Activated CD4-positive, CD25-positive, alpha-beta regulatory T cell treated with anti-CD3 and anti-CD28 coated beads, Interleukin-2, amount 50 U/mL, for 16 hours (primary cell): ENCODE measurements at regions not wholly inside any gene's neighbourhood (a gene's known extent, or its start where the extent isn't known, plus 50 kb on each side); places are given as distances from the start of the nearest gene placed in this dataset.
"Not testable (repeated sequence)": the region's sequence is repeated elsewhere in the genome, so short reads cannot be mapped to it uniquely, and the experiment has no call there.

Experiments used
- DNase-seq: peaks from one replicate; pipeline ENCODE4 v3.0.0-alpha.2; 2020; ENCODE audit warnings: low read depth, low spot score

DNA sequence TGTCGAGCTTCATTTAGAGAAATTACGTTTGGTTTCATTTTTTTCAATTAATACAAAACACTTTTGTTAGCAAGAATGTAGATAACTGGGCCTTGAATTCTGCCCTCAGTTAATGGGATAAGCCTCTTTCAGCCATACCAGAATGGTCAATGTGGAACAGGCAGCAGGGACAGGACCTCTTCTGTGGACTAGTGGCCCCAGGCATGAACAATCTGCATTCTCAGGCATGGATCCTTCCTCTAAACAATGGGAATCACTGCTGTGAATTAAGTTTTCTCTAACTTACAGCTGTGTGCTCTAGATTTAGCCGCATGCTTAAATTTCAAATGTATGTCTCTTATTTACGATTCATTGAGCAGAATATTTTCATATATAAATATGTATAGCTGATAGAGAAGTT is 237.7 kb upstream of the PRKCQ start:
- no peak for DNase-seq

DNA sequence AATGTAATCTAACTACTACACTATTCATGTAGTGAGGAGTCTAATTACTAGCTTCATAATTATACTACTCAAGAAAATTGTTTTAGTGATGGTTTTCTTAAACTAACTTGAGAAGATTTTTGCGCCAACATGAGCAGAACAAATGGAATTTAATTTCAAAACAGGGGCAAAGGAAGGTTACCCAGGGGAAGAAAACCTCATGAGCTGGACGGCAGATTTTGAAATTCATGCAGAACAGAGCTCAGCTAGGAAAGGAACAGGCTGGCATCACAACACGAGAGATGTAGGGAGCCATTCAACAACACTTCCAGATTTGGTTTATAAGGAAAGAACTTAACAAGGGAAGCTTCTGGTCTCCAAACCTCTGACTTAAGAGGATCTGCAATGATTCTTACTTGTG is 235.3 kb upstream of the PRKCQ start:
- no peak for DNase-seq

DNA sequence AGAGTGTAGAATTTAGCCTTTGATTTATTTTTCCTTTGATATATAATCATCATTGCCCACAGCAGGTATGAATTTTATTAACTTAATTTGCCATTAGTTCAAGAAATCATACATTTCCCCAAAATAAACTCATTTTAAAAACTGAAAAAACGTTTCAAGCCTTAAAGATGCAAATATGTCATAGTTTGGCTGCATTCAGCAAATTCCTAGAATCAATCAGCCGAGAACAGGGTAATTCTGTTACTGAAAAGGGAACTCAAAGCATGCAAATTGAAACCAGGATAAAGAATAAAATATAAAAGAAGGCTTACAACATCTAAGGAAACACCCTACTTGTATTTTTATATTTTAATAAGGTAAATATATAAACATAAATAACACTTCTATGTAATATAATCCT is 233.8 kb upstream of the PRKCQ start:
- no peak for DNase-seq

DNA sequence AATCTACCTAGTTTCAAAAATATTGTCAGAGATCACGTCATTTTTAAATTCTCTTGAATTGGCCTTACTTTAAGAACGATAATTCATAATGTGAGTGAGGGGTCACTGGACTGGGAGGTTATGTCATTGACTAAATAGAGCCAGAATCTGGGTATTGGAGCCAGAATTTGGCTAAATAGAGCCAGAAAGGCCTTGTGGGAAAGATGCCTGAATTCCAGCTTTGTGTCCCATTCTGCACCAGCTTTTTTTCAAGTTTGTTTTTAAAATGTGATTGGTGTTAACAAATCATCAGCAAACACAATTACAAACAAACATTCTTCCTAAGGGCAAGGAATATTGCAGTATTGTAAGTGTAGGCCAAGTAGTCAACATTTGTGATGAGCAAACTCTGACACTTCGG is 233.2 kb upstream of the PRKCQ start:
- no peak for DNase-seq

DNA sequence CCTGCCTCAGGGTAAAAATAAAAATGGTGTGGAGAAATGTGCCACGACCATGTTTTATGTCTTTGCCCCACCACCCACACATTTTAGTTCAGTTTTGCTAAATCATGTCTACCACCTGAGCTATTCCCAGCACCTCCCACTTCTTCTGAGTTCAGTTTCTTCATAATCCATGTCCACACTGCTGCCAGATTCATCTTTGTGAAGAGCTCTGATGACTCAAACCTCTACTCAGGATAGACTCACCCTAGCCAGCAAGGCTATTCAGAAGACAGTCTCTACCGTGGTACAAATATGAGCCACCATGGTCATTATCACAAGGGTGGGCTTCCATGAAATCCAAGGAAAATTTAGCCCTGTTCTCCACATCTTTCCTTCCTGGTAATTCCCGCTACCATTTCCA is 231.1 kb upstream of the PRKCQ start:
- no peak for DNase-seq

DNA sequence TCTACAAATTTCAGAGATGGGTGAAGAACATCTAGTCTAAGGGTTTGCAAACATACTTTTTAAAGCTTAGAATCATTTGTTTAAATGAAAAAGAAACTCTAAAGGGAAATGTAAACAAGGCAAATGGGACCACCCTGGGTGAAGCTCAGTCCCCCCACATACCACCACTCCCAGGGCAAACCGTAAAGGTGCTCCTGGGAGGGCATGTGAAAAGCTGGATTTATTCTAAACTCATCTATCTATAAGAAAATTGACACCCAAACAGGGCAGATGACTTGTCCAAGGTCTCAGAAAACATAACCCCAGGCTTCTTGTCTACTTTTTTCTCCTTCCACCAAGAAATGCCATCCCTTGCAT is 223.3 kb upstream of the PRKCQ start:
- no peak for DNase-seq

DNA sequence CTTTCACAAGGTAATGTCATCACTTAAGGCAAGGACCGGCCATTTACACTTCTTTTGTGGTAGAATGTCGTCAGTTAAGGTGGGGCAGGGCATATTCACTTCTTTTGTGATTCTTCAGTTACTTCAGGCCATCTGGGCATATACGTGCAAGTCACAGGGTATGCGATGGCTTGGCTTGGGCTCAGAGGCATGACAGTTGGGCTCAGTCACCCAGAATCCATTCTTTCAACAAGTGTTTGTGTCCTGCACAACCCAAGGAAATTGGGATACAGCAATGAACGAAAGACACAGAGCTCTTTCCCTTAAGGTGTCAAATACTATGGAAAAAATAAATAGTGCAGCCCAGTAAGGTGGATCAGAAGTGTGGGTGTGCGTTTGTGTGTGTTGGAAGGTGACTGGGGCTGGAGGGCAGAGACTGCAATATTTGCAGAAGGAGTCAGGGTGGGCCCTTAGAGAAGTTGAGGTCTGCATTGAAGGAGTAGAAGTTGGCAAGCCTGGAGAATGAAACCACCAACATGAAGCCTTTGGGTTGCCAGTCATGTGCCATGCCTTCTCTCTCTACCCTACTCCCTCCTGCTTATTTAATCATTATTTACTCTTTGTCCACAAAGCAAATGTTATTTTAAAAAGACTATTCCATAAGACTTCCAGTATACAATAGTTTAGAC is 222.8 kb upstream of the PRKCQ start:
- DNase-seq, result no peak

DNA sequence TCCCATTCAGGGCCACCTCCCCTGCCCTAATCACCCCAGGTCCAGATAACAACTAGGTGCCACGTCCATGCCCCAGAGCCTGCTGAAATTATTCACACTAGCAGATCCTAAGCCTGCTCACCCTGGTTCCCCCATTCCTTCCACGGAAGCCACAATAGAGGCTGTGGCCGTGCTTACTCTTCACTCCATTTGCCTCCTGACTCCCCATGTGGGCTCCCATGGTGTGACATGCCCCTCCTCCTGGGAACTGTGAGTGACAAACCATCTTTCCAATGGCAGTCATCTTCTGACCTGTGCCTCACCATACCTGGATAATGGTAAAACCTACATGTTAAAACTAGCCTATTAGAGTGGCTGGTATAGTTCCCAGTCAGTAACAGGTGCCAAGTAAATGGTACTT is 216.2 kb upstream of the PRKCQ start:
- DNase-seq, result no peak

DNA sequence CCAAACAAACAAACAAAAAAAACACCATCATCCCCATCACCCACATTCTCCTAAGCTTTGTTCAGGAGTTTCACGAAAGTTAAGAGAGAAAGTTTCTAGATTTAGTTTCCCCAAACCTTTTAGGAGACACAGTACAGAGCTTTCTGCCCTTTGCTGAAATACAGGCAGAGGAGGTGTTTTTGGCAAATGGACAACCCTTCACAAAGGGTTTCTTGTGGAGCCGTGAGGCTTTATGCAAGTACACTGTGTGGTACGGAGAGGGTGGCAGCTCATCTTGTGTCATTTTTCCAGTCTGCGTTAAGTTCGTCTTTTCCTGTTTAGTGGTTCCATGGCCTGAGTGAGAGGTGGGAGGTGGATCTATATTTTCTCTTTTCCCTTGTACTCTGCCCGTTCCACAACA is 215.5 kb upstream of the PRKCQ start:
- no peak for DNase-seq

DNA sequence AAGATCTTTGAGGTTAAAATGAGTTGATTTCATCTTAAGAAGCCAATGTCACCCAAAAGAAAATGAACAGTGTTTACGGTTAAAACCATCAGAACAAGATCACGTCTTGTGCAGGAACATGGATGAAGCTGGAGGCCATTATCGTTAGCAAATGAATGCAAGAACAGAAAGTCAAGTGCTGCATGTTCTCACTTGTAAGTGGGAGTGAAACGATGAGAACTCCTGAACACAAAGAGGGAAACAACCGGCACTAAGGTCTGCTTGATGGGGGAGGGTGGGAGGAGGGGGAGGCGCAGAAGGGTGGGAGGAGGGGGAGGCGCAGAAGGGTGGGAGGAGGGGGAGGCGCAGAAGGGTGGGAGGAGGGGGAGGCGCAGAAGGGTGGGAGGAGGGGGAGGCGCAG is 214.8 kb upstream of the PRKCQ start:
- DNase-seq, result not testable (repeated sequence)

DNA sequence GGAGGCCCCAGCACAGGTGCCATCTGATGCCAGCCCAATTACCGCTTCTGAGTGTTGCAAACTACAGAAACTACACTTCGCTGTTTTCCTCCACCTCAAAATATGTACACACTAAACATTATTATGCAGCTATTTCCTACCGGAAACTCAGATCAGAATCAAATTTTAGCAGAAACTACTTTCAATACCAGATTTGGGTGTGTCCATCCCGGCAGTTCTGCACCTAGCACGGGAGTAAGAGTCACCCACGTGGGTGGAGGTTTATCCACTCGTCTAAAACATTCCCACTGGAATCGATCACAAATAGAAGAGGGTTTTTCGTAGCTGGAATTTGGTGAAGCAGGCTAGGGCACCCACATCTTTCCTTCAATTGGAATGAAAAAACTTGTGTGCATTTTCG is 214.4 kb upstream of the PRKCQ start:
- DNase-seq, result no peak

DNA sequence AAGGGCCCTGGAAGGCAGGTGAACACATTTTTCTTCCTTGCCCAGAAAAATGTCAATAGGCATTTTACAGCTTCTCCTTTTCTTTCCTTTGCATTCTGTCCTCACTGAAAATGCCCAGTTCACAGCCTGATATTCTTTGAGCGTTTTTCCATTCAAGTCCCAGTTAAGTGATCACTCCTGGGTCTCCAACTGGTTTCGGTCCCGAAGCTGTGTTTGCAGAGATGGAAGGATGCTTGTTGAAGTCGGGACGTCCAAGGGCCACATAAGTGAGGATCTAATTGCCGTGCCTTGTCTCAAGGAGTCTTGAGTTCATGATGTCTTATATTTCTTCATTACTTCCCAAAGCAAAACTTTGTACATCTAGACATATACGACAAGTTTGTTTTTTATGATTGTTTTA is 208.7 kb upstream of the PRKCQ start:
- DNase-seq, result no peak

DNA sequence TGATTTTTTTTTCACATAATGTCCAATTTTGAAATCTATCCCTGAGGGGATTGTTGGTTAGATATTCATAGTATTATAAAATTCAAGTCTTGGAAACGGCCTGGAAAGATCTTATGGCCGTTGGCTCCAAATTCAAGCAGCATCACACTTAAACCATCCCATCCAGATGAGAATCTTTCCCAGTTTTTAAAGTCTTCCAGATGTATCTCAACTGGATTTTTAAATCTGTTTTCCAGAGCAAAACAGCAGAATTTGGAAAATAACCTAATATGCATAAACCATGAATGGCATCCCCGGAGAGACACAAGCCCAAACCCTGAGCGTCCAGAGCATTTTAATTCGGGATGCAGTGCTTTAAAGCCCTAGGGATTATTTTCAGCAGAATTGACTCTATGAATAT is 208.2 kb upstream of the PRKCQ start:
- no peak for DNase-seq

DNA sequence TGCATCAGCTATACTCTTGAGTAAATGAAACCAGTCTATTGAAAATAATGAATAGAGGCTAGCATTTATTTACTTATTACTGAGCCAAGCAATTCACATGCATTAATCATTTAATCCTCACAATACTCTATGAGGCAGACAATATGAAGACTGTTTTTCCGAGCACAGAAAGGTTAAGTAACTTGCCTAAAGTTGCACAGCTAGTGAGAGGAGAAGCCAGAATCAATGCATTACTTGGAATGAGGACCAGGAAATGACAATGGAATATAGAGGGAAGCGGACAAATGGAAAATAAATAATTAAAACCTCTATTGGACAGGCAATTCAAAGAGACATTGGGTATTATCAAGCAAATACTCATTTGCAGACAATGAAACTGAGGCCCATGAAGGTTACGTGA is 207.6 kb upstream of the PRKCQ start:
- DNase-seq, result no peak

DNA sequence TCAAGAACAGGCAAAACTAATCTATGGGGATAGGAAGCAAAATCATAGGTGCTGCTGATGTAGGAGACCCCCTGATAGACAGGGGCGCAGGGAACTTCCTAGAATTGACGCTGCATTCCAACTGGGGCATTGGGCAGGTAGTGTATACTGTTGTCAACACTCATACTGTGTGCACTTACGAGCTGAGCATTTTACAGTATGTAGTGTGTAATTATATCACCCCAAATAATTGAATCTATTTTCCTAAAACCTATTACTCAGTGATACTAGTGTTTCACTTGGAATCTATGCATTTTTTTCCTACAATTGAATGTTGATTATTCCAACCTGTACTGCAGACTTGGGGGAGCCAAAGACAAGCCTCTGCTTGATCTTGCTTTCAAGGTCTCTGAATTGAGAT is 207.0 kb upstream of the PRKCQ start:
- DNase-seq, result no peak

DNA sequence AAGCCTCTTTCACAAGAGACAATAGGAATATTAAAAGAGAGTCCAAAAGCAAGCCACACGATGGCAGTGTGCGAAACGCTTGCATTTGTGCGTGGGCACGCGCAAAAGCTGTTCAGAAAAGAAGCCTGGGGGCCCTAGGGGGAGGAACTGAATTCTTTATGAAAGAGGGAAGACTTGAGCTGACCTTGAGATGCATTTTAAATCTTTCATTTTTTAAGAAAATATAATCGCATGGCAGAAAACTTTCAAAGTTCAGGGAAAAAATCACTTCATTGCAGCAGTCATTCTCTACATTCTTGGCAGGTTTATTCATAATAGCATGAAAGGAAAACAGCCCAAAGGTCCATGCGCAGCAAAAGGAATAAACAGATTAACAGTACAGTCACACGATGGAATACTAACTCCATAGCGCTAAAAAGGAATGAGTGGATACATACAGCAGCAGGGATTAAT is 206.5 kb upstream of the PRKCQ start:
- DNase-seq, result no peak

DNA sequence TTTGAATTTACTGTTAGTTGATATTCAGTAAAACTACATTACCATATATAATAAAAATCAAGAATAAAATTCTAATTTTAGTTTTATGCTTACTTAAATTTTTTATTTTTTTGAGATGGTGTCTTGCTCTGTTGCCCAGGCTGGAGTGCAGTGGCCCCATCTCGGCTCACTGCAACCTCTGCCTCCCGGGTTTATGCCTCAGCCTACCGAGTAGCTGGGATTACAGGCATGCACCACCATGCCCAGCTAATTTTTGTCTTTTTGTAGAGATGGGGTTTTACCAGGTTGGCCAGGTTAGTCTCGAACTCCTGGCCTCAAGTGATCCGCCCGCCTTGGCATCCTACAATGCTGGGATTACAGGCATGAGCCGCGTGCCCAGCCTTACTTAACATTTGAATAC is 204.4 kb upstream of the PRKCQ start:
- not testable (repeated sequence) for DNase-seq

DNA sequence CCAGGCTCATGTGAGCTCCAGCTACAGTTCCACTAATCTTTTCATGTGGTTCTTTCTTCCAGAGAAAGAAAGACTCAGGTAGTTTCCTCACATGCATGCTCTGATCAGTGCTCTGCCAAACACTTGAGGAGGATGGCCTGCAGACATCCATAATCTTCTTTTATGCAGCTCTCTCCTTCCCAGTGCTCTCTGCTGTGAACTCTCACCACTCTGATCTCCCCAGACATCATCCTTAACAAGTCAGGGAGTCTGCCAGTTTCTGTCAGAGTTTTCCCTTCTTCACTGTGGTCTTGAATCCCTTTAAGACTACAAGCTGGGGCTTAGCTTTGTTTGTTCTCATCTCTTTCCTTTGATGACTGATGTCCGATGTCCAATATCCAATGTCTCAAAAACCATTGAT is 203.4 kb upstream of the PRKCQ start:
- no peak for DNase-seq

DNA sequence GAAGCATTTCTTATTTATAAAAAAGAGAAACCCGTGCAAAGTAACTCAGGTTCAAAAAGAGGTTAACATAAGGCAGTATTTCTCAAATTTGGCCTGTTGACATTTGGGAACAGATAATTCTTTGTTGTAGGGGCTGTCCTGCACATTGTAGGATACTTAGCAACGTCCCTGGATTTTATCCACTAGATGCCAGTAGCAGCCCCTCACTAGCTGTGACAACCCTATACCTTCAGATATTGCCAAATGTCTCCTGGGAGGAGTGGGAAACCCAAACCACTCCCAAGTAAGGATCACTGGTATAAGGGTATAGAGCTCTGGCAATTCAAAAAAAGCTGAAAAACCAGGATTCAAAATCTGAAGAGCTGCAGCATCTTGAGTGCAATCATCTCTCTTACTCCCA is 202.3 kb upstream of the PRKCQ start:
- no peak for DNase-seq

DNA sequence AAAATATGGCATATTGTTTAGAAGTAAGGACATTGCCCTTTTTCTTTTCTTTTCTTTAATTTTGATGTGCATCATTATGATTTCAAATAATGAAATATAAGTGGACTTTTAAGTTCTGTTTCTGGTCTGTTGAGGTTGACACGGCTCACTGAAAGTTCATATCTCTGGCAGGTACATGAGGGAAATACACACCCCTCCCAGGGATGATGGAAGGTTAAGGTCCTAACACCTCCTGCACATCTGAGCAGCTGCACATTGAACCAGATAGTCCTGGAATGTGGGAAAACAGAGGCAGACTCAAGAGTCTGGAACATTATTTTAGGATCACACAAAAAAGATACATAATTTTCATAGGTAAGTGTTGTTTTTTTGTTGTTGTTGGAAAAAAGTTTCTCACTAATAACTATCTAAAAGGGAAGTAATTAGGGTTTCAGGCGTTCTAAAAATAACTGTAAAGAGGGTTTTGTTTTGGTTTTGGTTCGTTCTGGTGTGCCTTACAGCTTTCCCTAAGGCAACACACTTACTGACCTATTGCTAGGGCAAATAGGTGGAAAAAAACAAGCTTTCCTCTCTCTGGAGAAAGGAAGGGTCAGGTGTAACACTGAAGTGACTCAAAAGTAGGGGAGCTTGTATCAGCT is 201.2 kb upstream of the PRKCQ start:
- DNase-seq, result no peak

DNA sequence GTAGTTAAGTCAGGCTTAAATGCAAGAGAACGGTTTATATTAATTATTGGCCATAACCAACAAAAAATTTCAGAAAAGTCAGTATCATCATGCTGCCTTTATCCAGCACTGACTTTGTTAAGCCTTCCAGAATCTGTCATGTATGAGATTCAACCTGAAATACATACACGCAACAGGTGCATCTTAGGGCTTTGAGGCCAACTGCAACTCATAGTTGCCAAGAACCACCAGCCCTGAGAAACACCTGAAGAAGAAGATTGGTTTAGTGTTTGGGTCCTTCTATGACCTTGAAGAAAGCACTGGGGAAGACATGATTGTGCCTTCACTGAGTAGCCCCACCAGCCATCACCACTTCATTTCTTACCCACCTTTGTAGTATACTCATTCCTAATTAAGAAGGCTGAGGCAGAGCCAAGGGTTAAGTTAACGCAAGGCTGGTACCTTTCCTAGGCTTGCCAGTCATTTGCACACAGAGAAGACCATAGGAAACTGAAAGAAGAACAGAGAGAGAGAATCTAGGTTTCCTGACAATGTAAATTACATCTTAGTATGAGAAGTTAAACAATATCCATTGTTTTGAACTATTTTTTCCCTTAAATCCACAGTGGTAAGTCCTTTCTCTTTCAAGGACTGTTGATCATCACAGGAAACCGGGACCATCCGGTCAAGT is 200.1 kb upstream of the PRKCQ start:
- no peak for DNase-seq

DNA sequence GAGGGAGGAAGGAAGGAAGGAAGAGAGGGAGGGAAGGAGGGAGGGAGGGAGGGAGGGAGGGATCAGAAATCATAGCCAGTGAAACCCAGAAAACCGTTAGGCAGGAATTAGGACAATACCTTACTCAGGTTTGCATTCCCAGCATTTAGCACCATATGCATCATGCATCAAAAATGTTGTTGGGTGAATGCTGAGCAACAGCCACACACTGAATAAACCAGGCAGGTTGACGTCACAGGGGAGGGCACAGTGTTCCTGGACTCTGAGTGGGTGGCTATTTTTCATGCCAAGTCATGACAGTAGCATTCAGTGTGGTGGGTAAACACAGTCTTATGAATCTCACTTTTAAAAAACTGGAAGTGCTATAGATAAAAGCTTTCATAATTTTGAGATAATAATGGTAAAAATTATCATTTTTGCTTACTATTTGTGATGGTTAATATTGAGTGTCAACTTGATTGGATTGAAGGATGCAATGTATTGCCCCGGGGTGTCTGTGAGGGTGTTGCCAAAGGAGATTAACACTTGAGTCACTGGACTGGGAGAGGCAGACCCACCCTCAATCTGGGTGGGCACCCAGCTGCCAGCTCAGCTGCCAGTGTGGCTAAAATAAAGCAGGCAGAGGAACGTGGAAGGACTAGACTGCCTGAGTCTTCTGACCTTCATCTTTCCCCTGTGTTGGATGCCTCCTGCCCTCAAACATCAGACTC is 199.1 kb upstream of the PRKCQ start:
- no peak for DNase-seq

DNA sequence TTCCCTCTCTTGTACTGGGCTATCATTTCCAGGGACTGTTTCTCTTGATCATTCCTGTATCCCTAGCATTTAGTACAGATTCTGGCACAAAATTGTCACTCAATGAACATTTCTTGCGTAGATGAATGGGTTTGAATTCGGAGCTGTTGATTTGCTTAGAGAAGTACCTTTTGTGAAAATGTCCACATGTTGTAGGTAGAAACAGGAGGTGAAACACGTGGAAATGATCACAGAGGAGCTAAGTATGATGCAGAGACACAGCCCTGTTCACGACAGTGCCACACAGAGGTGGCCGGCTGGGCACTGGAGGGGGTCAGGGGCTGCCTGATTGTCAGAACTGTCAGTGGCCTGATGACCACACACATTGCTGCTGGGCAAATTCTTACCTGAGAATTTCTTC is 196.1 kb upstream of the PRKCQ start:
- DNase-seq, result no peak
